ENCODE measurements at regions not wholly inside any gene's neighbourhood (a gene's known extent, or its start where the extent isn't known, plus 50 kb on each side); places are given as distances from the start of the nearest gene placed in this dataset.

- H3K27ac ChIP-seq, result no peak overlapping the region
- no peaks in the 10 kb centered on the region for H3K27me3 ChIP-seq
- intact Hi-C loops (cut with DNase I), result no loop called here
- H3K4me3 ChIP-seq, result no peak overlapping the region
- H3K4me1 ChIP-seq (replicated peaks in 1 of 2), result no peaks in the 10 kb centered on the region
- TF ChIP-seq CTCF (IDR thresholded peaks at IDR 0.05), result no peak
- no peak for TF ChIP-seq POLR2A (IDR thresholded peaks at IDR 0.05)
- no peak for DNase-seq
- no peaks in the 10 kb centered on the region for H3K36me3 ChIP-seq (replicated peaks in 1 of 2)
- WGBS, 4 donors, result 92 to 94% (median 93%) methylated on average over 2 of the region's 2 CpGs
- peaks cover 0 to 2% (median 0%) of the 10 kb centered on the region in 3 donors for H3K9me3 ChIP-seq (replicated peaks in 1 of 3)
Measured at GRCh38 chr11:121807051-121807450, 309.0 kb downstream of the BLID start.

GRCh38 chr11:121802542-121802941 lies 313.5 kb downstream of the BLID start:
- H3K36me3 ChIP-seq (replicated peaks in 1 of 2), result no peaks in the 10 kb centered on the region
- TF ChIP-seq CTCF (IDR thresholded peaks at IDR 0.05) (no peak), POLR2A (IDR thresholded peaks at IDR 0.05) (no peak)
- no peaks in the 10 kb centered on the region for H3K27me3 ChIP-seq
- H3K4me3 ChIP-seq, result no peak overlapping the region
- 79 to 92% (median 88%) methylated on average over 4 of the region's 4 CpGs for WGBS, 4 donors
- no peaks in the 10 kb centered on the region for H3K9me3 ChIP-seq (replicated peaks in 1 of 3)
- no peak for DNase-seq
- no peak overlapping the region for H3K27ac ChIP-seq
- H3K4me1 ChIP-seq (replicated peaks in 1 of 2), result peaks cover 6 to 10% of the 10 kb centered on the region in 2 donors
- intact Hi-C loops (cut with DNase I), result no loop called here

DNA sequence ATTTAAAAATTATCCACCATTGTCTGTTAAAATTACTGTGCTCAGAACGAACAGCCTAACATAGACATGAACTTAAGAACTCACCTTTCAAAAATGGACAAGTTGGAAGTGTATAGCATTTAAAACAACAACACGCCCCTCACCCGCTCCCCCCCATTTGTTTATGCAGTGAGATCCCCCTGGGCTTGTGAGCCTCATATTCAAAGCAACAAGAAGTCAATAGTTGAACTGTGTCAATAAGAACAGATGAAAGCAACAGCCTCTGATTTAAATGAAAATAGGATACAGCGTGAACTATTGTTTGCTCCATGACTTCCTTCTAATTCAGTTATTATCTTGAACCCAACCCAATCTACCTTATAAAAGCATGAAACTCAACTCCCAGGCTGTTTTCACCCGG lies 314.2 kb downstream of the BLID start:
- Histone ChIP-seq H3K27me3 (no peaks in the 10 kb centered on the region), H3K36me3 (replicated peaks in 1 of 2) (no peaks in the 10 kb centered on the region), H3K4me1 (replicated peaks in 1 of 2) (peaks cover 6 to 10% of the 10 kb centered on the region in 2 donors), H3K4me3 (no peak overlapping the region), H3K27ac (no peak overlapping the region), H3K9me3 (replicated peaks in 1 of 3) (no peaks in the 10 kb centered on the region)
- WGBS, 4 donors, result 77 to 81% (median 78%) methylated on average over 5 of the region's 5 CpGs
- TF ChIP-seq POLR2A (IDR thresholded peaks at IDR 0.05) (no peak), CTCF (IDR thresholded peaks at IDR 0.05) (no peak)
- DNase-seq, result no peak
- intact Hi-C loops (cut with DNase I), result no loop called here

- H3K27ac ChIP-seq, result peak overlapping the region in 1 of 5 donors; percentile 55
- no peaks in the 10 kb centered on the region for H3K27me3 ChIP-seq
- H3K36me3 ChIP-seq (replicated peaks in 1 of 2), result no peaks in the 10 kb centered on the region
- H3K4me3 ChIP-seq, result no peak overlapping the region
- H3K4me1 ChIP-seq (replicated peaks in 1 of 2), result peaks cover 6 to 10% of the 10 kb centered on the region in 2 donors
- intact Hi-C loops (cut with DNase I), result no loop called here
- no peak for DNase-seq
- 27 to 32% (median 28%) methylated on average over 3 of the region's 3 CpGs for WGBS, 4 donors
- TF ChIP-seq POLR2A (IDR thresholded peaks at IDR 0.05), result no peak
- no peak for TF ChIP-seq CTCF (IDR thresholded peaks at IDR 0.05)
- no peaks in the 10 kb centered on the region for H3K9me3 ChIP-seq (replicated peaks in 1 of 3)
Measured at GRCh38 chr11:121801394-121801748, 314.6 kb downstream of the BLID start.

Data from adrenal gland (tissue), 9 donors.